C4-2B (cell line): ENCODE measurements at regions not wholly inside any gene's neighbourhood (a gene's known extent, or its start where the extent isn't known, plus 50 kb on each side); places are given as distances from the start of the nearest gene placed in this dataset.

ENCODE experiments used
- ZFX ChIP-seq: fragments of 450-650 bp; IDR thresholded peaks from 2 replicates; pipeline ENCODE4 v1.6.1; 2017
- TF ChIP-seq, protein P1 (sequence below): fragments of 450-650 bp; conservative IDR thresholded peaks from 2 replicates; pipeline ENCODE4 v1.5.1; 2017; ENCODE audit warnings: mild to moderate bottlenecking

DNA sequence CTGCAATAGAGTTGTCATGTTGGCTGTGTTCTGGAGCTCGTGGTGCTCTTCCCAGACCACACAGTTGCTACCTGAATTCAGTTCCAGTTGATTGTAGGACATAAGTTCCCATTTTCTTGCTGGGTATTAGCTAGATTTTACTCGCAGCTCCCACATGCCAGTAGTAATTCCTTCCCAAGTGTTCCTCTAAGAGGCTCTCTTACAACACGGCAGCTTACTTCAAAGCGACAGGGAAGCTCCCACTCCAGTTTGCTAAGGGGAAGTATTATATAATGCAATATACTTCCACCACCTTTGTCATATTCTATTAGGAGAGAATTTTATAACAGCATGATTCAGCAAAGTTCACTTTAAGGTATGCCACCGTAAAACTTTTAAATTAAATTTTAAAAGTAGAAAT, 623.0 kb downstream of the SLCO4C1 start:
- TF ChIP-seq, protein P1, sequence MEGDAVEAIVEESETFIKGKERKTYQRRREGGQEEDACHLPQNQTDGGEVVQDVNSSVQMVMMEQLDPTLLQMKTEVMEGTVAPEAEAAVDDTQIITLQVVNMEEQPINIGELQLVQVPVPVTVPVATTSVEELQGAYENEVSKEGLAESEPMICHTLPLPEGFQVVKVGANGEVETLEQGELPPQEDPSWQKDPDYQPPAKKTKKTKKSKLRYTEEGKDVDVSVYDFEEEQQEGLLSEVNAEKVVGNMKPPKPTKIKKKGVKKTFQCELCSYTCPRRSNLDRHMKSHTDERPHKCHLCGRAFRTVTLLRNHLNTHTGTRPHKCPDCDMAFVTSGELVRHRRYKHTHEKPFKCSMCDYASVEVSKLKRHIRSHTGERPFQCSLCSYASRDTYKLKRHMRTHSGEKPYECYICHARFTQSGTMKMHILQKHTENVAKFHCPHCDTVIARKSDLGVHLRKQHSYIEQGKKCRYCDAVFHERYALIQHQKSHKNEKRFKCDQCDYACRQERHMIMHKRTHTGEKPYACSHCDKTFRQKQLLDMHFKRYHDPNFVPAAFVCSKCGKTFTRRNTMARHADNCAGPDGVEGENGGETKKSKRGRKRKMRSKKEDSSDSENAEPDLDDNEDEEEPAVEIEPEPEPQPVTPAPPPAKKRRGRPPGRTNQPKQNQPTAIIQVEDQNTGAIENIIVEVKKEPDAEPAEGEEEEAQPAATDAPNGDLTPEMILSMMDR, result no peak
- no peak for TF ChIP-seq ZFX
